CD4-positive, alpha-beta memory T cell (primary cell): ENCODE measurements at regions not wholly inside any gene's neighbourhood (a gene's known extent, or its start where the extent isn't known, plus 50 kb on each side); places are given as distances from the start of the nearest gene placed in this dataset.

Experiments used
- CTCF ChIA-PET: fragments of 350-600 bp; sonication (Branson Sonifier 250); formaldehyde crosslinking; loops from one replicate; lab custom pipeline; 2021; ENCODE audit warnings: inconsistent platforms; ENCODE audit not compliant: partially characterized antibody; lab: Charles Lee
- POLR2A ChIA-PET: fragments of 350-600 bp; sonication (Branson Sonifier 250); formaldehyde crosslinking; loops from one replicate; lab custom pipeline; 2021; ENCODE audit not compliant: partially characterized antibody; lab: Charles Lee
- DNase-seq, 5 donors: peaks; one replicate each; pipeline versions ENCODE4 v3.0.0 to v3.0.0-alpha.2; 2020 to 2022; ENCODE audit warnings: mixed read lengths in 1 of 5
- H3K27ac ChIP-seq: one replicate; pipeline ENCODE4 v1.7.0; 2013; ENCODE audit warnings: low read depth, low read length
- H3K27me3 ChIP-seq: 2 replicates; pipeline ENCODE4 v1.7.0; 2013; ENCODE audit warnings: mild to moderate bottlenecking, low read length, moderate library complexity; ENCODE audit not compliant: insufficient read depth
- H3K36me3 ChIP-seq: 2 replicates; pipeline ENCODE4 v1.7.0; 2013; ENCODE audit warnings: mild to moderate bottlenecking, low read length, moderate library complexity; ENCODE audit not compliant: insufficient read depth
- H3K4me1 ChIP-seq: 2 replicates; pipeline ENCODE4 v1.7.0; 2013; ENCODE audit warnings: mild to moderate bottlenecking, low read length, moderate library complexity; ENCODE audit not compliant: insufficient read depth
- H3K4me3 ChIP-seq, 2 donors: one replicate each; pipeline ENCODE4 v1.7.0; 2013; ENCODE audit warnings: low read length in 2 of 2, mild to moderate bottlenecking in 1 of 2
- H3K9me3 ChIP-seq, 2 donors: one replicate each; pipeline ENCODE4 v1.7.0; 2013; ENCODE audit warnings: low read length in 2 of 2, control low read depth in 1 of 2; ENCODE audit not compliant: control insufficient read depth in 1 of 2
- H3K27ac Mint-ChIP-seq, 7 donors: one replicate each; pipeline ENCODE4 v1.8.0; 2020 to 2021; ENCODE audit warnings: mixed read lengths in 7 of 7, mild to moderate bottlenecking in 6 of 7, inconsistent platforms in 3 of 7, moderate library complexity in 3 of 7
- H3K27me3 Mint-ChIP-seq, 2 donors: one replicate each; pipeline ENCODE4 v1.8.0; 2020 to 2021; ENCODE audit warnings: mixed read lengths in 2 of 2
- H3K36me3 Mint-ChIP-seq, 2 donors: one replicate each; pipeline ENCODE4 v1.8.0; 2020 to 2021; ENCODE audit warnings: mixed read lengths in 2 of 2, inconsistent platforms in 1 of 2, mild to moderate bottlenecking in 1 of 2
- H3K4me1 Mint-ChIP-seq, 4 donors: one replicate each; pipeline ENCODE4 v1.8.0; 2020 to 2021; ENCODE audit warnings: mixed read lengths in 4 of 4, mild to moderate bottlenecking in 1 of 4
- H3K4me3 Mint-ChIP-seq, 8 donors: one replicate each; pipeline ENCODE4 v1.8.0; 2020 to 2021; ENCODE audit warnings: mixed read lengths in 8 of 8, mild to moderate bottlenecking in 7 of 8, moderate library complexity in 6 of 8, inconsistent platforms in 3 of 8
- H3K9me3 Mint-ChIP-seq, 8 donors: one replicate each; pipeline ENCODE4 v1.8.0; 2020 to 2021; ENCODE audit warnings: mixed read lengths in 8 of 8, mild to moderate bottlenecking in 5 of 8, inconsistent platforms in 3 of 8, moderate library complexity in 1 of 8
- intact Hi-C: fragments of 100-400 bp; cut with micrococcal nuclease; formaldehyde crosslinking; loops from one replicate; pipeline ENCODE4 v1.15.1; 2023

DNA sequence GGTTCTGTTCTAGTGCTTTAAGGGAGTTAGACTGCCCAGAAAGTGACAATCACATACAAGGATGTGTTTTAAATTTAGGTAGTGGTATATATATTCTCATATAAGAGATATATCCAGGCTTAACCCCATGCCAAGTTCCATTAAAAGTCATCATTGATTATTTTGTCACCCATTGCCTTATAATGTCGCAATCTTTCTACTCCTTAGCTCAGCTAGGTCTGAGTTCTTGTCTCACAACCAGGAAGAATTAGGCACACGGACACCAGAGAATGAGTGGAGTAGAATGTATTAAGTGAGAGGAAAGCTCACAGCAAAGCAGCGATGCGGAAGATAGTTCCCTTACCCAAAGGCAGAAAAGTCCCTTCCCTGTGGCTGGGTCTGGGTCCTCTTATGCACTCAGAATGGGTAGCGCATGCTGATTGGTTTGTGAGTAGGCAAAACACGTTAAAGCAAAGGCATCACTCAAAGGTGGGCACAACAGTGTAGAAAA is 197.2 kb upstream of the AHR start:
- H3K27me3 Mint-ChIP-seq, result no peaks in the 10 kb centered on the region
- H3K36me3 Mint-ChIP-seq, result no peaks in the 10 kb centered on the region
- no peak overlapping the region for H3K27ac Mint-ChIP-seq
- no peak overlapping the region for H3K4me3 ChIP-seq
- H3K4me3 Mint-ChIP-seq, result no peak overlapping the region
- no peaks in the 10 kb centered on the region for H3K4me1 ChIP-seq
- peaks cover 0 to 2% (median under 1%) of the 10 kb centered on the region in 4 donors for H3K4me1 Mint-ChIP-seq
- intact Hi-C loops, result no loop called here
- ChIA-PET CTCF (no interaction called here), POLR2A (no interaction called here)
- H3K36me3 ChIP-seq, result no peaks in the 10 kb centered on the region
- DNase-seq, result no peak
- H3K27ac ChIP-seq, result no peak overlapping the region
- H3K27me3 ChIP-seq, result no peaks in the 10 kb centered on the region
- no peaks in the 10 kb centered on the region for H3K9me3 ChIP-seq
- peaks cover 0 to 3% (median 0%) of the 10 kb centered on the region in 8 donors for H3K9me3 Mint-ChIP-seq

DNA sequence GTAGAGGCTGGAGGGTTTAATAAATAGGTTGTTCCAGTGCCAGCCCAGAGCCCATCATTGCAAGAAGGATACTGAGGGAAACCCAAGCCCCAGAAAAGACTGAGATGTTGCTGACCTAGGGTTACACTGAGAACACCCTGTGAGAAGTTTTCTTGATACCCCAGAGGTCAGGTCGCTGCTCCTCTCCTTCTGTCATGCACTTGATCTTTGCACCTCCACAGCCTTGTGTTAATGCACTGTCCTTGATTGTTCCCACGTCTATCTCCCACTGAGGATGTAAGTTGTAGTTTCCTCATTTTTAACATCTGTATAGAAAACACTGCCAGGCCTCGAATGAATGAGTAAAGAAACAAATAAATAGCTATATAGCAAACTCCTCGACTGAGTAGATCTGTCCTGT is 195.3 kb upstream of the AHR start:
- no peaks in the 10 kb centered on the region for H3K36me3 Mint-ChIP-seq
- Histone ChIP-seq H3K27me3 (no peaks in the 10 kb centered on the region), H3K4me3 (no peak overlapping the region), H3K36me3 (no peaks in the 10 kb centered on the region), H3K27ac (no peak overlapping the region), H3K4me1 (no peaks in the 10 kb centered on the region), H3K9me3 (no peaks in the 10 kb centered on the region)
- H3K4me3 Mint-ChIP-seq, result no peak overlapping the region
- intact Hi-C loops, result no loop called here
- no peaks in the 10 kb centered on the region for H3K27me3 Mint-ChIP-seq
- H3K9me3 Mint-ChIP-seq, result peaks cover 0 to 3% (median 0%) of the 10 kb centered on the region in 8 donors
- no peak for DNase-seq
- no peak overlapping the region for H3K27ac Mint-ChIP-seq
- H3K4me1 Mint-ChIP-seq, result no peaks in the 10 kb centered on the region
- ChIA-PET CTCF (no interaction called here), POLR2A (no interaction called here)

DNA sequence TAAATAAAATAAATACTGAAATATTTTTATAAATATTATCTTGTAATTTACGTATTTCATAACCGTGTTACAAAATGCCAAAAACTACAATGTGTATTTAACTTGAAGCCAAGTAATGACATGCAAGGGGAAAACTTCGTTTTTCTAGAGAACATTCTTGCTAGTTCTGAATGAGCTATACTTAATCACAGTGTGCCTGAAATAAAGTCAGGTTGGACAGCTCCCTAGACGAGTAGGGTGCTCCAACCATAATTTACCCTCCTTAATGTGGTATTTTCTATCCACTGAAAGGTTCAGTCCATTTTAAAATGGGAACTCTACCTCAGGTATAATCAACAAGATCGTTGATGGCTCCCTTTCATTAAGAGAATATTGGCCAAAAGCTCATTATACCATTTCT is 194.5 kb upstream of the AHR start:
- no peak overlapping the region for H3K4me3 Mint-ChIP-seq

GRCh38 chr7:17104419-17104818 is 194.0 kb upstream of the AHR start:
- Histone ChIP-seq H3K4me1 (no peaks in the 10 kb centered on the region), H3K27ac (no peak overlapping the region), H3K9me3 (no peaks in the 10 kb centered on the region), H3K4me3 (no peak overlapping the region), H3K36me3 (no peaks in the 10 kb centered on the region), H3K27me3 (no peaks in the 10 kb centered on the region)
- Mint-ChIP-seq H3K4me1 (no peaks in the 10 kb centered on the region), H3K36me3 (no peaks in the 10 kb centered on the region), H3K4me3 (no peak overlapping the region), H3K27me3 (no peaks in the 10 kb centered on the region), H3K9me3 (peaks cover 0 to 3% (median 0%) of the 10 kb centered on the region in 8 donors), H3K27ac (no peak overlapping the region)
- POLR2A ChIA-PET, result no interaction called here
- CTCF ChIA-PET, result no interaction called here
- no peak for DNase-seq
- intact Hi-C loops, result no loop called here

More for the DNA sequence above, 194.5 kb upstream of the AHR start:
- CTCF ChIA-PET, result no interaction called here
- H3K27ac Mint-ChIP-seq, result no peak overlapping the region
- no peak for DNase-seq
- peaks cover 0 to 3% (median 0%) of the 10 kb centered on the region in 8 donors for H3K9me3 Mint-ChIP-seq
- H3K27ac ChIP-seq, result no peak overlapping the region
- no peaks in the 10 kb centered on the region for H3K36me3 ChIP-seq
- H3K27me3 ChIP-seq, result no peaks in the 10 kb centered on the region
- H3K4me3 ChIP-seq, result no peak overlapping the region
- no peaks in the 10 kb centered on the region for H3K9me3 ChIP-seq
- no peaks in the 10 kb centered on the region for H3K36me3 Mint-ChIP-seq
- POLR2A ChIA-PET, result no interaction called here
- no peaks in the 10 kb centered on the region for H3K27me3 Mint-ChIP-seq
- intact Hi-C loops, result no loop called here
- no peaks in the 10 kb centered on the region for H3K4me1 Mint-ChIP-seq
- H3K4me1 ChIP-seq, result no peaks in the 10 kb centered on the region

- no peak for DNase-seq
- no peaks in the 10 kb centered on the region for H3K27me3 ChIP-seq
- CTCF ChIA-PET, result no interaction called here
- Mint-ChIP-seq H3K27me3 (no peaks in the 10 kb centered on the region), H3K36me3 (no peaks in the 10 kb centered on the region), H3K4me3 (no peak overlapping the region), H3K9me3 (peaks cover 0 to 3% (median 0%) of the 10 kb centered on the region in 8 donors), H3K27ac (no peak overlapping the region), H3K4me1 (no peaks in the 10 kb centered on the region)
- POLR2A ChIA-PET, result no interaction called here
- intact Hi-C loops, result no loop called here
- no peak overlapping the region for H3K27ac ChIP-seq
- no peak overlapping the region for H3K4me3 ChIP-seq
- no peaks in the 10 kb centered on the region for H3K36me3 ChIP-seq
- no peaks in the 10 kb centered on the region for H3K9me3 ChIP-seq
- H3K4me1 ChIP-seq, result no peaks in the 10 kb centered on the region
Observed at GRCh38 chr7:17105701-17106100, 192.8 kb upstream of the AHR start.

- intact Hi-C loops, result no loop called here
- Histone ChIP-seq H3K36me3 (no peaks in the 10 kb centered on the region), H3K4me3 (no peak overlapping the region), H3K4me1 (no peaks in the 10 kb centered on the region), H3K9me3 (no peaks in the 10 kb centered on the region), H3K27ac (no peak overlapping the region), H3K27me3 (no peaks in the 10 kb centered on the region)
- no peak overlapping the region for H3K27ac Mint-ChIP-seq
- ChIA-PET POLR2A (no interaction called here), CTCF (interaction anchor here (1.1 kb wide), 1 partner anchor 99 kb away, joined by 3 read pairs; no protein-coding TSS in a partner anchor)
- H3K9me3 Mint-ChIP-seq, result no peaks in the 10 kb centered on the region
- H3K36me3 Mint-ChIP-seq, result no peaks in the 10 kb centered on the region
- H3K4me3 Mint-ChIP-seq, result no peak overlapping the region
- H3K27me3 Mint-ChIP-seq, result no peaks in the 10 kb centered on the region
- H3K4me1 Mint-ChIP-seq, result no peaks in the 10 kb centered on the region
- DNase-seq, result no peak
Observed at GRCh38 chr7:17108049-17108584, 190.3 kb upstream of the AHR start.

- H3K4me1 Mint-ChIP-seq, result no peaks in the 10 kb centered on the region
- DNase-seq, result no peak
- no peaks in the 10 kb centered on the region for H3K36me3 ChIP-seq
- H3K27me3 Mint-ChIP-seq, result no peaks in the 10 kb centered on the region
- intact Hi-C loops, result no loop called here
- no peaks in the 10 kb centered on the region for H3K9me3 ChIP-seq
- H3K27me3 ChIP-seq, result no peaks in the 10 kb centered on the region
- H3K9me3 Mint-ChIP-seq, result peaks cover 0 to 3% (median 0%) of the 10 kb centered on the region in 8 donors
- CTCF ChIA-PET, result no interaction called here
- H3K27ac ChIP-seq, result no peak overlapping the region
- POLR2A ChIA-PET, result no interaction called here
- H3K4me1 ChIP-seq, result no peaks in the 10 kb centered on the region
- H3K4me3 ChIP-seq, result no peak overlapping the region
- H3K4me3 Mint-ChIP-seq, result no peak overlapping the region
- H3K36me3 Mint-ChIP-seq, result no peaks in the 10 kb centered on the region
- H3K27ac Mint-ChIP-seq, result peak overlapping the region in 1 of 7 donors; percentile 10
Observed at GRCh38 chr7:17109020-17109419, 189.4 kb upstream of the AHR start.
